SK-N-MC (cell line): ENCODE measurements at regions not wholly inside any gene's neighbourhood (a gene's known extent, or its start where the extent isn't known, plus 50 kb on each side); places are given as distances from the start of the nearest gene placed in this dataset.

ENCODE experiments used
- DNase-seq: peaks from one replicate; pipeline ENCODE4 v3.0.0-alpha.2; 2011; ENCODE audit warnings: low read depth, low spot score
- H3K27ac ChIP-seq: fragments of 200-600 bp; sonication (generic); 2 replicates; pipeline ENCODE4 v1.5.1; 2016; ENCODE audit warnings: mixed run types
- H3K36me3 ChIP-seq: fragments of 200-600 bp; sonication (generic); 2 replicates; pipeline ENCODE4 v1.6.1; 2017; ENCODE audit warnings: antibody characterized with exemption, low read length, mixed read lengths; ENCODE audit not compliant: insufficient read depth
- H3K4me3 ChIP-seq: fragments of 200-600 bp; sonication (generic); 2 replicates; pipeline ENCODE4 v1.5.1; 2016
- H3K9ac ChIP-seq: fragments of 200-600 bp; sonication (generic); 2 replicates; pipeline ENCODE4 v1.8.0; 2017; ENCODE audit warnings: mixed run types, mixed read lengths; ENCODE audit not compliant: insufficient read length
- H3K9me3 ChIP-seq: fragments of 200-600 bp; sonication (generic); 2 replicates; pipeline ENCODE4 v1.6.1; 2017; ENCODE audit warnings: low read depth, mild to moderate bottlenecking, antibody characterized with exemption, low read length, moderate library complexity, mixed read lengths
- EZH2 ChIP-seq: fragments of 200-600 bp; sonication (generic); IDR thresholded peaks from one replicate; pipeline ENCODE4 v1.6.1; 2017; ENCODE audit warnings: antibody characterized with exemption
- FOXP2 ChIP-seq: optimal IDR thresholded peaks from 2 replicates; pipeline ENCODE3; 2011; ENCODE audit warnings: mild to moderate bottlenecking, moderate library complexity; ENCODE audit not compliant: insufficient read depth; ENCODE audit errors: extremely low read length, control extremely low read depth
- POLR2AphosphoS5 ChIP-seq: IDR thresholded peaks from 2 replicates; pipeline ENCODE4 v1.6.1; 2012; ENCODE audit warnings: mild to moderate bottlenecking, low read depth, low read length, borderline replicate concordance

DNA sequence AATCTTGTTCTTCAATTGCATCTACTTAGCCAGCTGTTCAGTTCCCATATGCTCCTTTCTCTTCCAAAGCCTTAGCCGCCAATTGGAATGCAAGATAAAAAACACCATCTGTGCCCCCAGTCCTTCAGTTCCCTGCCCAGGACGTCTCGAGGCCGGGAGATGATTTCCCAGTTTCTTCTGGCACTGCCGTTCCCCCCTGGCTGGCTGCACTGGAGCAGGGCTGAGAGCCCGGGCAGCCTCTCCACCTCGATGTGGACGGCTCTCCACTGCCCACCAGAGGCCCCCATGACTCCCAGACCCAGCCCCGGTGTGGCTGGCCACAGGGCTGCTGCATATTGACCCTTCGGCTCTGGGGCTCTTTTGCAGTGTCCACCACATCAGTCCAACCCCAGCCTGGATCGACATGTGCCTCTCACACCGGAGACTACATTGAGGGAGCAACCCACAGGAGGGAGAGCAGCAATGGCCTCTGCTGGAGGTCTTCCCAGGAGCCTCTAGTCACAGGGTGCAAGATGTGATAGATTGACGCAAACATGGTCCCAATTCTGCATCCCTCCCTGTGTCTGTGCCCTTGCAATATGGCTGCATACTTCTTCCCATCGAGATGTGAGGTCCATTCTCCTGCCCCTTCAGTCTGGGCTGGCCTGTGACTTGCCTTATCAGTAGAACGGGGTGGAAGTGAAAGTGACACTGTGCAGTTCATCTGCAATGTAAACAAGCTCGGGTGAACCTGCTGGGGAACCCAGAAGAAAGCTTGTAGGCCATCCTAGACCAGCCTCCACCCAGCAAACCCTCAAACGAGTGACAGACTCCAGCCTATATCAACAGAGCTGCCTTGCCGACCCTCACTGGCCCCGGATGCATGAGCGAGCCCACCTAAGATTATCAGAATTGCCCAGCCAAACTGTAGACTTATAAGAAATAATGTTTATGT is 52.3 kb upstream of the PRR20G start:
- Histone ChIP-seq H3K4me3 (no peak overlapping the region), H3K9ac (no peak overlapping the region), H3K27ac (no peak overlapping the region), H3K36me3 (no peaks in the 10 kb centered on the region), H3K9me3 (no peaks in the 10 kb centered on the region)
- no peak for TF ChIP-seq FOXP2
- TF ChIP-seq POLR2AphosphoS5, result no peak
- no peak for TF ChIP-seq EZH2
- DNase-seq, result no peak

GRCh38 chr3:127339016-127339415 is 51.2 kb upstream of the PRR20G start:
- Histone ChIP-seq H3K9ac (no peak overlapping the region), H3K9me3 (peaks cover 7% of the 10 kb centered on the region; the same call in 1 of the 2 replicates), H3K27ac (no peak overlapping the region), H3K36me3 (no peaks in the 10 kb centered on the region), H3K4me3 (no peak overlapping the region)
- DNase-seq, result no peak
- TF ChIP-seq POLR2AphosphoS5, result no peak
- no peak for TF ChIP-seq FOXP2
- no peak for TF ChIP-seq EZH2

- H3K4me3 ChIP-seq, result no peak overlapping the region
- H3K27ac ChIP-seq, result no peak overlapping the region
- H3K9ac ChIP-seq, result no peak overlapping the region
- DNase-seq, result no peak
- no peak for TF ChIP-seq FOXP2
- no peak for TF ChIP-seq EZH2
- TF ChIP-seq POLR2AphosphoS5, result no peak
- H3K36me3 ChIP-seq, result no peaks in the 10 kb centered on the region
- peaks cover 7% of the 10 kb centered on the region; the same call in 1 of the 2 replicates for H3K9me3 ChIP-seq
Measured at GRCh38 chr3:127337911-127338531, 50.2 kb upstream of the PRR20G start.
